ENCODE measurements at regions not wholly inside any gene's neighbourhood (a gene's known extent, or its start where the extent isn't known, plus 50 kb on each side); places are given as distances from the start of the nearest gene placed in this dataset.

DNA sequence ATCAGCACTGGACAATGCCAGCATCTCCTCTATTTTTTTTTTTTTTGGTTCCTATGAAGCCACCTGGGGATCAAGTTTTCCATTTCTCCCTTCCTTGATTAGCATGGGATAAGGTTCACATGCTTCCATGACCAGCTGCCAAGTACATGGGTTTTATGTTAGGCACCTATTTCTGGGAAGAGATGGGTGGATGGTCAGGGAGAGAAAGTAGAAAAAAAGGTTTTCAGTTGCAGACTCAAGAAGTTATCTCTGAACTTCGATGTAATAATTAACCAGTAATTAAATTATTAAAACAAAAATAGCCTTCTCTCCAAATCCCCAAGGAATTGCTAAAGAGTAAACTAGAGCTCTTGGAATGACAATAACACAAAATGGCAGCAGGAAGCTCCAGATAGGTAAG, 164.9 kb upstream of the MAF start:
- H3K27me3 Mint-ChIP-seq: peaks cover 0 to 7% of the 10 kb centered on the region in 2 donors
- DNase-seq (ENCODE audit: low spot score) (no peak), ATAC-seq (no peak)
- H3K4me1 Mint-ChIP-seq (ENCODE audit: low read depth in 2 of 2): peaks cover 6 to 8% of the 10 kb centered on the region in 2 donors
- no peak overlapping the region for H3K4me3 Mint-ChIP-seq
- no peaks in the 10 kb centered on the region for H3K36me3 Mint-ChIP-seq
- no peaks in the 10 kb centered on the region for H3K9me3 Mint-ChIP-seq
- H3K27ac Mint-ChIP-seq: no peak overlapping the region

DNA sequence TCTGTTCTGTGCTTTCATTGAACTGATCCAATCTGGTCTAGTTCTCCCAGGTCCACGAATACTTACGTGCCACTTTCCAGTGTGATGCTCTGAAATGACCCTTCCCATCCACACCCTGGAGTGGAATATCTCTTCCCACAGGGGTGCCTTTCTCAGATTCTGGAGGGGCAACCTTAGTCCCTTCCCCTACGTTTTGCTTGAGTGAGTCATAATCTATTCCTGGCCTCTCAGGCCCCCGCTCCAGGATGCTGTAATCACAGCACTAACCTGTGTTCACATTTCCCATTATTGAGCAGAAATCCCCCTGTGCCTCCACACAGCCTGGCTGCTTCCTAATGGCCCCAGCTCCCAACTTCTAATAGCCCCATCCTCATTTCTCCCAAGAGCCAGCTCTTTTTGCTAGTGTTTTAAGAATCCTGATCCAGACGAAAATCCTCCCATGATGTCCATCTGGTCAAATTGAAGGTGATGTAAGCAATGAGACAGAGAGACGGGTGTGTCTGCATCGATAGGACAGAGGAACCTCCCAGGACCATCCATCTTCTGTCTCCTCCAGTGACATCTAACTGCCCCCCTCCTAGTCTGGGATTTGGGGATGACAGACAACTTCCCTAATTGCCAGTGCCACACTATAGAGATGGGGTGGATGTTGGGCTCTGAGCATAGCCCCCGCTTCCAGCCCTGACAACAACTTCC, 164.0 kb upstream of the MAF start:
- ATAC-seq: no peak
- Mint-ChIP-seq H3K9me3 (no peaks in the 10 kb centered on the region), H3K36me3 (no peaks in the 10 kb centered on the region), H3K4me1 (ENCODE audit: low read depth in 2 of 2) (peaks cover 0 to 4% of the 10 kb centered on the region in 2 donors), H3K27me3 (peaks cover 0 to 10% of the 10 kb centered on the region in 2 donors), H3K4me3 (no peak overlapping the region), H3K27ac (peak overlapping the region in 1 of 2 donors; percentile 11)
- DNase-seq (ENCODE audit: low spot score): no peak

DNA sequence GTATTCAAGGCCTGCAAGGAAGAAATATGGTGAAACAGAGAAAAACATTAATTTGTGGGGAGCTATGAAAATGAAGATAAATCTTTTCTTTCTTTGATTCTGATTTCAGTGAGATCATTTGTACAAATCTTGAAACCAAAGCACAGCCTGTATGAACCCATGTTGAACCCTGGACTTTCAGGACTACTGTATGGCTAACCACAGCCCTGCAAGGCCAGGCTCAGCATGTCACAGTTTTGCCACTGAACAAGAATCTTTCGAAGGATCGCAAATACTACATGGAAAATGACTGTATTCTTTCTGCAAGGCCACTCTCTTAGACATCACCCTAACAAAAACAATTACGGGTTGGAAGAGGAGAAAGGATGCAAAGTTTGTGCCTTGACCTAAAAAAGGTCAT, 161.7 kb upstream of the MAF start:
- Mint-ChIP-seq H3K9me3 (no peaks in the 10 kb centered on the region), H3K4me1 (ENCODE audit: low read depth in 2 of 2) (no peaks in the 10 kb centered on the region), H3K36me3 (no peaks in the 10 kb centered on the region), H3K27ac (no peak overlapping the region), H3K4me3 (no peak overlapping the region), H3K27me3 (peaks cover under 1 to 18% of the 10 kb centered on the region in 2 donors)
- no peak for DNase-seq (ENCODE audit: low spot score)
- ATAC-seq: no peak

DNA sequence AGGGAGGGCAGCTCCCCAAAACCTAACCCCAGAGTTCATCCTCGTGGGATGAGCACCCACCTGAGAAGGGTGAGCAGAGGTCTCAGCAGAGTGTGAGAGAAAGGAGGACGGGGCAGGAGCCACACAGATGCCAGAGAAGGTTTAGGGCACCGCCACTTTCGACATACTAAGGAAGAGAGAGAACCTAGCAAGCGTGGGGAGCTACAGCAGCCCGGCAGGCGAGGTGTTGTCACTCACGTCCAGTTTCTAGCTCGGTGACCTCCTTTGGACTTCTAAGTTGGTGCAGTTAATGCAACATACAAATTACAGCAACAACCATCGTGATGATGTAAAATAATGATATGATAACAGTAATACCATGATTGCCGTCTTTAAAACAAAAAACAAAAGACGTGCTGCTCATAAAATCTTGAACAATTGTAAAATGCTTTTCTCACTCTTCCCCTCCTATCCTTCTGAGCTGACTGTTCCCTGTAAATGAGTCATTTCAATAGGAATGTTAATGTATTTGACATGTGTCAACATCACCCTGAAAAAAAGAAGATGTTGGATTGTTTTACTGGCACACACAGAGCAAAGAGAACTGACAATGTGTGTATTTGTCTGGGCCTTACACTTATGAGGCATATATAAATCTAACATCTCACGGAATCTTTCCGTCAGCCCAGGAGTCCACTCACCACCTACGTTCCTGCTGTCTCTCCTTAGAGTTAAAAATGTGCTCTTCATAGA, 158.2 kb upstream of the MAF start:
- DNase-seq (ENCODE audit: low spot score) (no peak), ATAC-seq (no peak)
- no peak overlapping the region for H3K27ac Mint-ChIP-seq

DNA sequence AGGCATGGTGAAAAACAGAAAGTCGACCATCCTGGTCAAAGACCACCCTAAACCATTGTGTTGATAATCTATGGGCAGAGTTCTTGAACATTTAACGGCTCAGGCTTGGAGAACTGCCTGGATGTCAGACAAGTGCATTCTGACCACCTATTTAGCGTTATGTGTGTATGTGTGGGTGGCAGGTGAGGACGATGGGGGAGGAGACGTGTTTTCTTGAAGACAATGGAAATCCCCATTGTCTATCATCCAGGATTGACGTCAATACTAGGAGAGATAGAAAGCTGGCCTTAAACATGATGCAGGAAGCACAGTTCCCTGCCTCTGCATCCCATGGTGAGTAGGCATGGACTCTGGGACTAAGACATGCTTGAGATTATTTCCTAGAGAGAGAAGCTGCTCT, 157.4 kb upstream of the MAF start:
- Mint-ChIP-seq H3K4me1 (ENCODE audit: low read depth in 2 of 2) (peaks cover 7 to 10% of the 10 kb centered on the region in 2 donors), H3K36me3 (no peaks in the 10 kb centered on the region), H3K9me3 (no peaks in the 10 kb centered on the region), H3K27ac (no peak overlapping the region), H3K4me3 (no peak overlapping the region), H3K27me3 (peaks cover 26 to 32% of the 10 kb centered on the region in 2 donors)
- ATAC-seq: no peak
- DNase-seq (ENCODE audit: low spot score): no peak

More for the DNA sequence above, 158.2 kb upstream of the MAF start:
- peaks cover 23 to 26% of the 10 kb centered on the region in 2 donors for H3K27me3 Mint-ChIP-seq
- no peaks in the 10 kb centered on the region for H3K36me3 Mint-ChIP-seq
- H3K4me1 Mint-ChIP-seq (ENCODE audit: low read depth in 2 of 2): peaks cover 7 to 10% of the 10 kb centered on the region in 2 donors
- no peak overlapping the region for H3K4me3 Mint-ChIP-seq
- no peaks in the 10 kb centered on the region for H3K9me3 Mint-ChIP-seq

DNA sequence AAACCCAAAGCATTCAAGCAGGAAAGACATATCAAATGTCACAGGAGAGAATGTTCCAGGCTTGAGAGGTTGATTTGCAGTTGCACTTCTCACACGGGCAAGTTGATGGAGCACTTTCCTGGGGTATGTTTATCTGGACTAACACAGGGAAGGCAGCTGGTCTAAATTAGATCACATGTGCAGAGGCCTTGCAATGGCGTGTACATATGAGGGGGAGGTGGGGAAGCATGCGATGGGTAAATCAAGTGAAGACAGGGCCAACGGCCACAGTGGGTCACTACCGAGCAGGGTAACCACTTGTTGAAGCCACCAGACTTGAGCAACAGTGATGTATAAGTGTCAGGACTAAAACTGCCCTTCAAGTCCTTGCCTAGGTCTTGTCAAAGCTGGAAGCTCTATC, 156.6 kb upstream of the MAF start:
- no peak for ATAC-seq
- DNase-seq (ENCODE audit: low spot score): no peak
- peaks cover 28 to 38% of the 10 kb centered on the region in 2 donors for H3K27me3 Mint-ChIP-seq
- H3K4me1 Mint-ChIP-seq (ENCODE audit: low read depth in 2 of 2): peaks cover 7 to 10% of the 10 kb centered on the region in 2 donors
- H3K4me3 Mint-ChIP-seq: no peak overlapping the region
- H3K27ac Mint-ChIP-seq: no peak overlapping the region
- no peaks in the 10 kb centered on the region for H3K9me3 Mint-ChIP-seq
- no peaks in the 10 kb centered on the region for H3K36me3 Mint-ChIP-seq

DNA sequence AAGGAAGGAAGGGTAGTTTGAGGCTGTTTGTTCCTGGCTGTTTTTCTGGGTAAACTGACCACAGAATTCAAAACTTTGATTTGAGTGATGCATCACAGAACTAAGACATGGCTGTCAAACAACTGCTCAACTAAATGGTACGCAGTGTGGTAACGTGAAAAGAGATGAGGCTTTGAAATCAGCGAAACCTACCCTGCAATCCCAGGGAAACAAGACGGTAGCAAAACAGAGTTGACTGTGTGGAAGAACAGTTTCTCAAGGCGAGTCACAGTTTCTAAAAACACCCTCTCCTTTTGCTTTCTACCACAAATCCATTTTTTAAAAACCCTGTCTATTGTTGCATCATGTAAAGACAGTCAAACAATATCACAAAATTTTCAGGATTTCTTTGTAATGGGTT, 156.0 kb upstream of the MAF start:
- no peak for ATAC-seq
- no peak overlapping the region for H3K4me3 Mint-ChIP-seq
- no peak for DNase-seq (ENCODE audit: low spot score)

DNA sequence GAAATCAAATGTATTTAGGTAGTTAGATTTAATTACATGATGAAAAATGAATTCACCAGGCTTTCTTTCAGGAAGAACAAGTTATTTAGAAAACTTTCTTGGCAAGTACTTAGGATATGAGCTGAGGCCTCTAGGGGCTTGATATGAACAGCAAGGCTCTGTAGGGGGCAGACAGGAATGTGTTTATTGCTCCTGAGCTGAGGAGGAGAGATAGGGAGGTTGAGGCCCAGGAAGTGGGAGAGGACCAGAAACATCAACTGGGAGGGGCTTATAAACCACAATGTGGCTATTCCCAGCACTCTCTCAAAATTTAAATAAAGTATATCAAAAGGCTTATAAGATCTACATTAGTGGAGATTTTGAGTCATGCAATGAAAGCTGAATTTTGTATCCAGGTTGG, 154.0 kb upstream of the MAF start:
- Mint-ChIP-seq H3K9me3 (peaks cover 5% of the 10 kb centered on the region), H3K4me3 (no peak overlapping the region), H3K27ac (no peak overlapping the region), H3K36me3 (peaks cover 2% of the 10 kb centered on the region), H3K27me3 (peaks cover 30 to 49% of the 10 kb centered on the region in 2 donors), H3K4me1 (ENCODE audit: low read depth in 2 of 2) (peaks cover 7 to 10% of the 10 kb centered on the region in 2 donors)
- DNase-seq (ENCODE audit: low spot score) (no peak), ATAC-seq (no peak)

More for the DNA sequence above, 156.0 kb upstream of the MAF start:
- Mint-ChIP-seq H3K36me3 (no peaks in the 10 kb centered on the region), H3K9me3 (peaks cover 2% of the 10 kb centered on the region), H3K27ac (no peak overlapping the region), H3K4me1 (ENCODE audit: low read depth in 2 of 2) (peaks cover 7 to 10% of the 10 kb centered on the region in 2 donors), H3K27me3 (peaks cover 32 to 43% of the 10 kb centered on the region in 2 donors)

DNA sequence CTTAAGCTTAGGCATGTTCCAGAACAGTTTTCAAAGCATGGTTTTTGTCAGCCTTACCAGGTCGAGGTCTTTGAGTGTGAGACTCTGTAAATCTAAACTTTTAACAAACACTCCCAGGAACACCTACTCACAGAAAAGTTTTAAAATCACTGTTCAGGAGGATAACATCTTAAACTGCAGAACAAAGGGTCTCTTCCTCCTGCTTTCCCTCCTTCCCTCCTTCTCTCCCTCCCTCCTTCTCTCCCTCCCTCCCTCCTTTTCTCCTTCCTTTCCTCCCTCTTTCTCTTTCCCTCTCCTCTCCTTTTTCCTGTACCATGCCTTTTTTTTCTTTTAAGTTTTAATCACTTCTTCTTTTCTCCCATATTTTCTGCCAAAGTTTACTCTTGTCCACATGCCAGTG, 153.5 kb upstream of the MAF start:
- DNase-seq (ENCODE audit: low spot score) (no peak), ATAC-seq (no peak)
- peaks cover 31 to 53% of the 10 kb centered on the region in 2 donors for H3K27me3 Mint-ChIP-seq
- peaks cover 7 to 10% of the 10 kb centered on the region in 2 donors for H3K4me1 Mint-ChIP-seq (ENCODE audit: low read depth in 2 of 2)
- no peak overlapping the region for H3K27ac Mint-ChIP-seq
- H3K36me3 Mint-ChIP-seq: peaks cover 5% of the 10 kb centered on the region
- no peak overlapping the region for H3K4me3 Mint-ChIP-seq
- peaks cover 5% of the 10 kb centered on the region for H3K9me3 Mint-ChIP-seq

DNA sequence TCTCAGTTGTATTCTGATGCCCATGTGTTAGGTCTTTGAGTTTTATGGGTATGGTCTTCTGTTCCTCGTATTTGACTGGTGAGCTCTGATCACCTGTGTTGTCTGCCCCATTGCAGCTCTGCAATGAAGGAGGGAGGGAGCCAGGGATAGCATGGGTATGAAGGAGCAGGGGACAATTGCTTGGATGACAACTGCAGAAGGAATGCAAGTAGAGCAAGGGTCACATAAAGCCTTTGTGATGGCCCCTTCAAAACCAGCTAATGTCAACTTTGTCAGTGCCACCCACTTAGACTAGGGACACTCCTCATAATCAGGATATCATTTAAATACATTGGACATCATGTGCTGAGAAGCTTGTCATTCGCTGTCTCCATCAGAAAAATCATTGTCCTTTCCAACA, 152.7 kb upstream of the MAF start:
- Mint-ChIP-seq H3K27ac (no peak overlapping the region), H3K4me3 (no peak overlapping the region), H3K4me1 (ENCODE audit: low read depth in 2 of 2) (peaks cover 7 to 10% of the 10 kb centered on the region in 2 donors), H3K9me3 (peaks cover 5% of the 10 kb centered on the region), H3K27me3 (peaks cover 29 to 56% of the 10 kb centered on the region in 2 donors), H3K36me3 (peaks cover 5% of the 10 kb centered on the region)
- DNase-seq (ENCODE audit: low spot score) (no peak), ATAC-seq (no peak)

DNA sequence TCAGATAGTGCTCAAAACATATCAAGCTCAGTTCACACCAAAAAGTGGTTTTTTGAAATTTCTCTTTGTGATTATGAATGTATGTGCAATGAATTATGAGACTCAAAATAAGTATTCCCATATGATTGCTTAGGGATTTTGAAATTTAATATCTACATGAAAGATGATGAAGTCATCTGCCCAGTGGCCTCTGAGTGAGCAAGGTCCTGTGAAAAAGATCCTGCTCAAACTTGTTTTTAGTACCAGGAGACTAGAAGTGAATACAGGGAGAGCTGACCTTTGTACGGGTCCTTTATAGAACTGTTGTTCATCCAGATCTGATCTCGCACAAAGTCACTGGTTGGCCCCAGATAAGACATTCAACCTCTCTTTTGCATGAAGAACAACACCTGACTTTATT, 151.9 kb upstream of the MAF start:
- H3K4me1 Mint-ChIP-seq (ENCODE audit: low read depth in 2 of 2): peaks cover 7 to 10% of the 10 kb centered on the region in 2 donors

DNA sequence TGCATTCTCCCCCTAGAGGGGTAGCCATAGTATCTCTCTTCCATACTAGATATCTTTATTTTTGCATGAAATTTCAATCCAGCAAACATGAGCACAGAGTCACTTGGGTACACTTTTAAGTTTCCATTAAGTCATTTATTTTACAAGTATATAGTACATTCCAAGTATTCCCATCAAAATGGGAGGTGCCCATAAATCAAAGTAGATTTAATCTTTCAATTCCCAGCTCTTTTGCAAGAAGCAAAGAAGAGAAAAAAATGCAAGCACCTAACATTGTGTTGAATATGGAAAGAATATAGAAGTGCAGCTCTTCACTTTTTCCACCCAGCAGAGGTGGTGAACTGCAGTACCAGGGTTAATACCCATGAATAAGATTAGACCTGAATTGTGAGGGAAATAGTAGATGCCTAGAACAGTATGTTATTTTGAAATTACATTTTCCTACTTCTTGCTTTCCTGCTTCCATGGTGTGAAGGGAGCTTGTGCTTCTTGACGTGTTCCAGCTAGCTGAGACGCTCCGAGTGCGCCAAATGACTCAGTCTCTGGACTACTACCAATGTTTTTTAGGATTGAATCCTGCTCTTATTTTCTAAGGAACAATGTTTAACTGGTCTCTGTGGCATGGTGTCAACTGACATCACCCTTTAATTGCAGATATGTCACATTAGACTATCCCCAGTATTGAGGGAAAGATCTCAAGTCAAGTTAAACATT, 151.1 kb upstream of the MAF start:
- Mint-ChIP-seq H3K36me3 (peaks cover 5% of the 10 kb centered on the region), H3K27me3 (peaks cover 25 to 67% of the 10 kb centered on the region in 2 donors), H3K27ac (no peak overlapping the region), H3K4me3 (no peak overlapping the region), H3K9me3 (peaks cover 5% of the 10 kb centered on the region), H3K4me1 (ENCODE audit: low read depth in 2 of 2) (peaks cover 7 to 10% of the 10 kb centered on the region in 2 donors)
- DNase-seq (ENCODE audit: low spot score) (no peak), ATAC-seq (no peak)

More for the DNA sequence above, 151.9 kb upstream of the MAF start:
- Mint-ChIP-seq H3K9me3 (peaks cover 5% of the 10 kb centered on the region), H3K27me3 (peaks cover 28 to 65% of the 10 kb centered on the region in 2 donors), H3K36me3 (peaks cover 5% of the 10 kb centered on the region), H3K27ac (no peak overlapping the region), H3K4me3 (no peak overlapping the region)
- ATAC-seq (no peak), DNase-seq (ENCODE audit: low spot score) (no peak)

DNA sequence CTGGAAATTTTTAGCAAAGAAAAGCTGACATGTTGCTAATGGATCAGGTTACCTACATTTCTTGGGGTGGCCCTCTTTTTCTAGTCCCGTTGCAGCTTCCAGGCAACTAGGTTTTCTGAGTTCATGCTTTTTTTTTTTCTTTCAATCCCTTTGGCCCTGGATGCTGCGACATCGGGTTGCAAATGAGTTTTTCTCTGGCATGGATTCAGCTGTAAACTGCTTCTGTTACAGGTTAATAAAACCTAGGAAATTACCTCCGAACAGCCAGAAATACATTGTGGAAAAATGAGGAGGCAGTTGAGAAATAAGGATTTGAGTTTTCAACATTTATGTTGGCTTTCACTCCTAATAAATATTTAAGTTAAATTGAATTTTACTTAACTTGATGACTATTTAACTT, 149.8 kb upstream of the MAF start:
- Mint-ChIP-seq H3K4me1 (ENCODE audit: low read depth in 2 of 2) (peaks cover 7 to 10% of the 10 kb centered on the region in 2 donors), H3K27ac (no peak overlapping the region), H3K36me3 (peaks cover 5% of the 10 kb centered on the region), H3K9me3 (peaks cover 5% of the 10 kb centered on the region), H3K4me3 (no peak overlapping the region), H3K27me3 (peaks cover 23 to 64% of the 10 kb centered on the region in 2 donors)
- DNase-seq (ENCODE audit: low spot score) (no peak), ATAC-seq (no peak)

DNA sequence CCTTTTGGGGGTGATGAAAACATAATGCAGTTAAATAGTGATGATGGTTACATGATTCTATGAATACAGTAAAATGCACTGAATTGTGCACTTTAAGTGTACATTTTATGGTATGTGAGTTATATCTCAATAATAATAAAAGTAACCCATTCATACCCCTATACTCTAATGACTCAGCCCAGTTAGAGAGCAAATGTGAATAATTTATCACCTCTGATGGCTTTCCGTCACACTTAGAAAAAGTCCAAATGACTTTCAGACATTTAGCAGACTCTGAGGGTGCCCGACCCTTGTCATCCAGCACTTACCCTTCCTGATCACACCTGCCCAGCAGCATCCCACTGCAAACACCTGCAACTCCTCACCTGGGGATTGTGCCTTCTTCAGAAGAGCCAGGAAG, 148.1 kb upstream of the MAF start:
- no peak for DNase-seq (ENCODE audit: low spot score)
- Mint-ChIP-seq H3K4me1 (ENCODE audit: low read depth in 2 of 2) (no peaks in the 10 kb centered on the region), H3K27me3 (peaks cover 18 to 47% of the 10 kb centered on the region in 2 donors), H3K9me3 (peaks cover 5% of the 10 kb centered on the region), H3K36me3 (peaks cover 5% of the 10 kb centered on the region), H3K4me3 (no peak overlapping the region), H3K27ac (no peak overlapping the region)
- peak in 1 of 2 donors; percentile 46 for ATAC-seq

All from natural killer cell treated with Interleukin-12 subunit alpha and Interleukin-12 subunit beta and Interleukin-15 and Interleukin-18, amount 100 ng/mL, for 72 hours (primary cell).